HG03139 (cell line): ENCODE measurements at regions not wholly inside any gene's neighbourhood (a gene's known extent, or its start where the extent isn't known, plus 50 kb on each side); places are given as distances from the start of the nearest gene placed in this dataset.

ENCODE experiments used
- ATAC-seq: cut with Tn5 transposase; IDR thresholded peaks from one replicate; pipeline ENCODE4 v1.9.1; 2021; ENCODE audit not compliant: unreplicated experiment

DNA sequence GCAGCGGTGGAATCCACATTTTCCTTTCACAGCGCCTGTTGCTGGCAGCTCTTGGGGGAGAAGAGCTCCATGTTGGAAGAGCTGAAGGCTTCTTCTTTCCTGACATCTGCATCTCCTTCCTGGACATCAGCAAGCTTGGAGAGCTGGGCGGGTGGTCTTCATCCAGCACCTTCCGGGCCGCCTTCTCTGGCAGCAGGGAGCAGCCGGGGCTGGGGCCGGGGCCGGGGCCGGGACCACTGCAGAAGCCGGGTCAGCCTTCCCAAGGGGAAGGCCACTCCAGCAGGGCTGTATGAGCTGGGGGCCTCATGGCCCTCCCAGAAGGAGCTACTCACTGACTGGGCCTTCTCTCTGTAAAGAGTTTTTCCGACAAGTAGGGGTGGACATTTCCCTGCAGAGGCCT, 787.5 kb downstream of the TLE4 start:
- no peak for ATAC-seq

- no peak for ATAC-seq
Observed at GRCh38 chr9:80352967-80353366, 781.2 kb downstream of the TLE4 start.

DNA sequence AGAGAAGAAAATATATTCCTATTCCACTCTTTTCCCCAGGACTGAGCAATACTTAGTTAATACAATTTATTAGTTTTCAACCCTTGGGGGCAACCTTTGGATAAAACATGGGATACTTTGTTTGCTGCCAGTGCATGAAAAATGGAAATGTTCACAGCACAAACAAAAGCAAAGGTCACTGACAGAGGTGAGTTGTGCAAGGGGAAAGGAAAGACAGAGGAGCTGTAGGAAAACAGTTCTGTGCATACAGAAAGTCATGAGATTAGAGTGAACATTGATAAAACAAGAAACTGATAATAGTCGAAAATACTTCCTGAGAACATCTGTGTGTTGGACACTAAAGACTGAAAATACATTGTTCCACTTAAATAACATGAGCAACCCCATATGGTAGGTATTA, 779.8 kb downstream of the TLE4 start:
- no peak for ATAC-seq

DNA sequence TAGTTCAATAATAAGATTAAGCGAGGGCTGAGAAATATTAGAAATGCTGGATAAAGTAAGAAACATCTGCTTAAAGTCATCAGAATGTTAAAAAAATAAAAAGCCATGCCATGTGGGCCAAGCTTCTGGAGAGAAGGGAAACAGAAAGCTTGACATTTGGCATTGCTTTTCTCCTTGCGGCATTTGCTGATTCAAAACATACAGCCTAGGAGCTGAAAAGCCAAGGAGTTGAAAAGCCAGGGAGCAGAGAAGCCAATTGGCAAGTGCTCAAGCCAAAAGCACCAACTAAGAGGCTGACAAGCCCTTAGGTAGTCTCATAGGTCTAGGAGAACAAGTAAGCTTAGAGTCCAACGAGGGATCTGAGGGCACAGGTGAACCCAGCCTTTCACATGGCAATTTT, 754.3 kb downstream of the TLE4 start:
- ATAC-seq: no peak

DNA sequence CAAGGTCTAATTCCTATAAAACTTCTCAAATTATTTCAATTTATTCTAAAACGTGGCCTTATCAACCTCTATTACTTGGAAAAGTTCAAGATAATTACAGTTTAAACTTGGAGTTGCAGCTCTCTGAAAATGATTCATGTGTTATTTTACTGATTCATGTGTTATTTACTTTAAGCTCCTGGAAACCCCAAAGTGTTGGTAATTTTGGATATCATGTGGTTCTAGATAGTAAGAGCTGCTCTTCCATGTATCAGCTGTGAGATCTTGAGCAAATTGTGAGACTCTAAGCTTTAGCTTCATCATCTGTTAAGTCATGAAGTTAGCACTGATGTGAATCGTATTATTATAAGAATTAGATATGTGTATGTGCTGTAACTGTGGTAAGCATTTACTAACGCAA, 749.2 kb downstream of the TLE4 start:
- no peak for ATAC-seq

DNA sequence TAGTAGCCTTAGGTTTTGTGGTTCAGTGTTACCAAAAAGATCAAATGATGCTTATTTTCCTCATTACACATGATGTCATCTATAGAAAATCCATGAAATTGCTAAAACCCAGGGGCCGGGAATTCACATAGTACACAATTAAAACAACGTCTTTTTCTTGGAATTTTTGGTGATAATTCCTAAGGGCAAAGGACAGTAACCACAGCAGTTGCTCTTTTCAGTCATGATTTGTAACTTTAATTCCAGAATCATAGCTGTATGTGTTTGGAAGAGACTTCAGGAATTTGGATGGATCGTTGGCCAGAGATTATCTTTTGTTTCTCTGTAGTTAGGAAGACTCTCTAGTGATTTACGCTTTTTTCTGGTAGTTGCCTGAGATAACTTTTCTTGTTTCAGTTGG, 748.7 kb downstream of the TLE4 start:
- ATAC-seq: no peak

DNA sequence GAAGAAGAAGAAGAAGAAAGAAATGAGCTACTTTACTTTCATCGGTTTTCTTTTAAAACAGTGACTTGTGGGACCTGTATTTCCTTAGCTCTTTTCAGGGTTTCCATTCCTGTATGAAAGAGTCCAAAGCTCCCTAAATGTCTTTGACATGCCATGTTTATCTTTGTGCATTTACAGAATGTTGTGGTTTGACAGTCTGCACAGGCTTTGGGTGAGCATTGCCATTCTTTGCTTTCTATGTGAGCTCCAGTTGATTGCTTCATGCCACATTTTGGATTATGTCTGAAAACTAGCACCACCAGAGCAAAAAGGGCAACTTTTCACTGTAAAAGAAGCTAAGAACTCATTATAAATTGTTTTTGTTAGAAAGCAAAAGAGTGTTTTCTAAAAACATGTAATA, 733.4 kb downstream of the TLE4 start:
- ATAC-seq: no peak

DNA sequence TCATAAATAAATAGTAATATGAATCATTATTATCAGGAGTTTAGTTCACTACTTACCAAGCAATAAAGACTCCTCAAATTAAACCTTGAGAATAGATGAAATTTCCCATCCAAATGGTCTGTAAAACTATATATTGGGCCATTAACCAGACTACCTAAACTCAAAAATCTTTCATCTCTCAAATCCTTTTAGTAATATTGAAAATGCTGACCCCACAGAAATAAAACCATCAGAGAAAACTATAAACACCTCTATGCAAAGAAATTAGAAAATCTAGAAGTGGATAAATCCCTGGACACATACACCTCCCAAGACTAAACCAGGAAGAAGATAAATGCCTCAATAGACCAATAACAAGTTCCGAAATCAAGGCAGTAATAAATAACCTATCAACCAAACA, 723.2 kb downstream of the TLE4 start:
- ATAC-seq: no peak

DNA sequence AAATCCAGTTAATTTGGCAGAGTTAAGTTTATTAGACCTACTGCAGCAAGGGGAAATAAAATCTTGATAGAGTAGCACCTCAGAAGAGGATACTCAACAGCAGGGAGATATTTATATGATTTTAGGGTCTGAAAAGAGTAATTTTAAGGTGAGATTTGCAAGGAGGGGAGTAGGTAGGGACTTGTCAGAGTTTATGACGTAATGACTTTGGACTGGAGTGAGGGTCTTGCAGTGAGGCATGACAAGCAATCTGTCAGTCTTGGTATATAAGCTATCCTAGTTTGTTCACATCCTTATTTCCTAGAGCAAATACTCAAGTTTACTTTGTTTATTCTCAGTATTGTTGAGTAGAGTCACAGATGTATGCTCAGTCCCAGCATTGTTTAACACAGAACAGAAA, 722.6 kb downstream of the TLE4 start:
- no peak for ATAC-seq

- no peak for ATAC-seq
Observed at GRCh38 chr9:80292231-80292630, 720.5 kb downstream of the TLE4 start.

- ATAC-seq: no peak
Observed at GRCh38 chr9:80285326-80285725, 713.6 kb downstream of the TLE4 start.

DNA sequence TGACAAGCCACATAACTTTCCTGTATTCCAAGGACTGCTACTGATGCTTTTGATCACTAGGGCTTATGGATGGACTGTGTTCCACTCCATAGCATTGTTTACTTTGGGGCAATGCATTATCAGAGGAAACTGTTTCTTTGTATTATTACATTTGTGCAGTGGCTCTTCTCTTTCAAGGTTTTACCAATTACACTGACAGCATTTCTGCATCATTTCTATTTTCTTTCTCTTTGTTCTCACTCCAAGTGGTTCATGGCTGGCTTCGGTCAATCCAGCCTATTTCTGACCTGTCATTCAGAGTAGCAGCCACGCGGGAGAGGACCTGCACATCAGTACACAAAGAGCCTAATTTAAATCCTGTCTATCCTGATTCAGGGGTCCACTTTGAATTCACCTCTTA, 711.0 kb downstream of the TLE4 start:
- ATAC-seq: no peak

DNA sequence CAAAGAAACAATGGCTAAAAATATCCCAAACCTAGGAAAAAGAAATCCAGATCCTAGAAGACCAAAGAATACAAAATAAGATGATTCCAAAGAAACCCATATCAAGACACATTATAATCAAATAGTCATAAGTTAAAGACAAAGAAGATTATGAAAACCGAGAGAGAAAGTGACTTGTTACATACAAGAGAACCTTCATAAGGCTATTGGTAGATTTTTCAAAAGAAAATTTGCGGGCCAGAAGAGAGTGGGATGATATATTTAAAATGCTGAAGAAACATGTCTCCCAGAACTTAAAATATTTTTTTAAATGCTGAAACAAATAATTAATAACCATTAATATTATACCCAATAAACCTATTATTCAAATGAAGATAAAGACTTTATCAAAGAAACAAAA, 687.3 kb downstream of the TLE4 start:
- no peak for ATAC-seq

DNA sequence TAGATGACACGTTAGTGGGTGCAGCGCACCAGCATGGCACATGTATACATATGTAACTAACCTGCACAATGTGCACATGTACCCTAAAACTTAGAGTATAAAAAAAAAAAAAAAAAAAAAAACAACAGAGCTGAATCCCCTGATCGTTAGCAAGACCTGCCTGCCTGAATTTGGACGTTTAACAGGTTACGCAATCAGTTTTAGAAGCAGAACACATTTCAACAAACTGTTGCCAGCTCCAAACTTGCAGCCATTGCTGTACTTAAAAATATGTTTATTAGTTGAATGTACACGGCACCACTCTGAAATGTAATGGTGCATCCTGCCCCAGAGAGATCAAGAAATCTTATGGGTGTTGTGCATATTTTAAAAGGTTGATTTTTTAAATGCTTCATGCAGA, 680.0 kb downstream of the TLE4 start:
- ATAC-seq: no peak

DNA sequence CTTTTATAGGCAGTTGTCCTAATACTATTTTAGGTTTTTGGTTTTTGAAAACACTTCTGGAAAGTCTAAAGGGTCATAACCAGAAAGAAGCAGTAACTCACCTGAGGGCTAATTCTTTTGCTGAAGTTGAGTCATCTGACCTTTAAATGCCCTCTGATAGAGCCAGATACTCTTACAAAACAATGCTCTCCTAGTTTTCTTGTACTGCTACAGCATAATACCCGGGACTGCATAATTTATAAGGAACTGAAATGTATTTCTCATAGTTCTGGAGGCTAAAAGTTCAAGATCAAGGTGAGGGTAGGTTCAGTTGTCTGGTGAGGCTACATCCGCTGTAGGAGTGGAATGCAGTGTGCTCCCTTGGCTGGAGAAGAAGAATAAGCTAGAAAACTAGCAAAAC, 670.3 kb downstream of the TLE4 start:
- no peak for ATAC-seq

DNA sequence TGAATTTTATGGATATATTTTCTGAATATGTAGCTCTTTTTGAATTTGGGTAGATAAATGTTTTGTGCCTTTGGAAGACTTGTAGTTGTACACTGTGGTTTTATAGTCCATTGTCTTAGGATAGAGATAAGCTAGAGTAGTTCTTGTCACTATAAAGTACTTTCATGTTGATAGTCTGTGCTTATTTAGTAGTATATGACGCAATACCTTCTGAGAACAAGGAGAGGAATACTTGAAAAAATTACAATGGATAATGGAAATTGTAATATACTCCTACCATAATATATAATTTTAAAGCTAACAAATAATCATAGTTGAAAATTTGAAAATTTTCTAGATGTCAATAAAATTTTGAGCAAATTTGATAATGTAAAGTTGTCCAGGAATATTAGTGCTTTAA, 664.0 kb downstream of the TLE4 start:
- ATAC-seq: no peak

- ATAC-seq: no peak
Observed at GRCh38 chr9:80233906-80234305, 662.1 kb downstream of the TLE4 start.

- ATAC-seq: no peak
Observed at GRCh38 chr9:80233102-80233843, 661.5 kb downstream of the TLE4 start.

GRCh38 chr9:80231318-80232236, 659.8 kb downstream of the TLE4 start:
- no peak for ATAC-seq

DNA sequence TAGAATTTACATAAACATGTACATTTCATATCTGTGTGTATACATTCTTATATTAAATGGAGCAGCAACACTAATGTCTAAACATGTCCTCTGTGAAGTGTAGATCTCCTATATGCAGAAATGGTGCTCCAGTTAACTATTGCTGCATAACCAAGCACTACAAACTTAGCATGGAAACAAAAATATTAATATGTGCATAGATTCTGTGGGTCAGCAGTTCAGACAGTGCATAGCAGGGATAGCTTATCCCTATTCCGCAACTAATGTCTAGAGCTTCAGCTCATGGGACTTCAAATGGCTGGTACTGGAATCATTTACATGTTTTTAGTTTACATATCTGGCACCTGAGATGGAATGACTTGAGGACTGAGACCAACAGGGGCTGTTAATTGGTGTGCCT, 652.1 kb downstream of the TLE4 start:
- ATAC-seq: no peak

DNA sequence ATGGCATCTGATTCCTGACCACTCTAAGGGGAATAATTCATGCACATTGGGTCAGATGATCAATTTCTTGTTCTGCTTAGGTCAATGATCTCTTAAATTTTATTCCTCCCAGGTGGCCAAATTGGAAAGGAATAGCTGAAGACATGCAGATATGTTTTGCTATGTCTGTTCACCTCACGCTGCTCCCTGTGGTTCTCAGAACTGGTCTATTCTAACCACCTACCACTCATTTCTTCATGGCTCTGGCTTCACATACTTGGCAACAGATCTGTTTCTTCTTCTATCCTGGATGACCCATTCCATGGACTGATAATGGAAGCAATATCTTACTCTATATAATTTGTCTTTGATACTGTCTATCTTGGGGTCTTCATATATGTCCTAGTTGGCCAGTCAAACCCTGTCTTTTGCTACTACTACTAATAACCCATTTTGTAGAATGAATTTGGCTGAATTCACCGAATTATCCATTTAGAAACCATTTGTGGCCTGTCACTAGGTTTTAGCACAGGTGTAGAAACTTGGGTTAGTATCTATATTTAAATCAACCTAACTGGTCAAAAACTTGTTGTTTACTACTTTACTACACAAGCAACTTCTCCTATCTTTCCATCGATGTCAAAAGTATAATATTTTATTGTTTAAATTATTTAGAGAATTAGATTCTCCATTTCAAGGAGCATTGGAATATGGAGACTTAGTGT, 650.9 kb downstream of the TLE4 start:
- no peak for ATAC-seq

GRCh38 chr9:80218328-80218727, 646.6 kb downstream of the TLE4 start:
- ATAC-seq: no peak
